ENCODE measurements at regions not wholly inside any gene's neighbourhood (a gene's known extent, or its start where the extent isn't known, plus 50 kb on each side); places are given as distances from the start of the nearest gene placed in this dataset.

- TF ChIP-seq NANOG (IDR thresholded peaks at IDR 0.05; ENCODE audit: borderline replicate concordance) = no peak
- TF ChIP-seq ETS1 (IDR thresholded peaks at IDR 0.05) = no peak
- no peak for TF ChIP-seq STAT1 (IDR thresholded peaks at IDR 0.05; ENCODE audit: unreplicated experiment)
- no peak for TF ChIP-seq POLR2AphosphoS5 (IDR thresholded peaks at IDR 0.05; ENCODE audit: low read depth)
- TF ChIP-seq EZH2 (IDR thresholded peaks at IDR 0.05; ENCODE audit: low read depth, unreplicated experiment) = no peak
- TF ChIP-seq EZH2phosphoT487 (IDR thresholded peaks at IDR 0.05; ENCODE audit: unreplicated experiment) = no peak
- no peak for TF ChIP-seq CTCF (conservative IDR thresholded peaks at IDR 0.05; ENCODE audit: low read depth in 2 of 2)
- no peak for TF ChIP-seq JUNB (IDR thresholded peaks at IDR 0.05; ENCODE audit: unreplicated experiment)
- no peak for TF ChIP-seq CREB1 (CRISPR knock-in tag; IDR thresholded peaks at IDR 0.05; ENCODE audit: low read depth)
- TF ChIP-seq, protein P1, sequence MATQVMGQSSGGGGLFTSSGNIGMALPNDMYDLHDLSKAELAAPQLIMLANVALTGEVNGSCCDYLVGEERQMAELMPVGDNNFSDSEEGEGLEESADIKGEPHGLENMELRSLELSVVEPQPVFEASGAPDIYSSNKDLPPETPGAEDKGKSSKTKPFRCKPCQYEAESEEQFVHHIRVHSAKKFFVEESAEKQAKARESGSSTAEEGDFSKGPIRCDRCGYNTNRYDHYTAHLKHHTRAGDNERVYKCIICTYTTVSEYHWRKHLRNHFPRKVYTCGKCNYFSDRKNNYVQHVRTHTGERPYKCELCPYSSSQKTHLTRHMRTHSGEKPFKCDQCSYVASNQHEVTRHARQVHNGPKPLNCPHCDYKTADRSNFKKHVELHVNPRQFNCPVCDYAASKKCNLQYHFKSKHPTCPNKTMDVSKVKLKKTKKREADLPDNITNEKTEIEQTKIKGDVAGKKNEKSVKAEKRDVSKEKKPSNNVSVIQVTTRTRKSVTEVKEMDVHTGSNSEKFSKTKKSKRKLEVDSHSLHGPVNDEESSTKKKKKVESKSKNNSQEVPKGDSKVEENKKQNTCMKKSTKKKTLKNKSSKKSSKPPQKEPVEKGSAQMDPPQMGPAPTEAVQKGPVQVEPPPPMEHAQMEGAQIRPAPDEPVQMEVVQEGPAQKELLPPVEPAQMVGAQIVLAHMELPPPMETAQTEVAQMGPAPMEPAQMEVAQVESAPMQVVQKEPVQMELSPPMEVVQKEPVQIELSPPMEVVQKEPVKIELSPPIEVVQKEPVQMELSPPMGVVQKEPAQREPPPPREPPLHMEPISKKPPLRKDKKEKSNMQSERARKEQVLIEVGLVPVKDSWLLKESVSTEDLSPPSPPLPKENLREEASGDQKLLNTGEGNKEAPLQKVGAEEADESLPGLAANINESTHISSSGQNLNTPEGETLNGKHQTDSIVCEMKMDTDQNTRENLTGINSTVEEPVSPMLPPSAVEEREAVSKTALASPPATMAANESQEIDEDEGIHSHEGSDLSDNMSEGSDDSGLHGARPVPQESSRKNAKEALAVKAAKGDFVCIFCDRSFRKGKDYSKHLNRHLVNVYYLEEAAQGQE (IDR thresholded peaks at IDR 0.05; ENCODE audit: unreplicated experiment) = no peak
- TF ChIP-seq ZNF462 (CRISPR knock-in tag; IDR thresholded peaks at IDR 0.05) = no peak
- Histone ChIP-seq H3K9me2 (ENCODE audit: insufficient read depth) (0 out of 2 replicates have a peak, but pooled peaks cover 8% of the 10 kb centered on the region), H3F3A (replicated peaks; ENCODE audit: low read depth) (no peaks in the 10 kb centered on the region), H3K4me2 (no peak overlapping the region), H4K20me1 (replicated peaks; ENCODE audit: insufficient read depth) (no peaks in the 10 kb centered on the region), H3K4me3 (no peak overlapping the region), H3K27me3 (ENCODE audit: insufficient read depth) (no peaks in the 10 kb centered on the region), H3K79me2 (replicated peaks; ENCODE audit: insufficient read depth) (no peaks in the 10 kb centered on the region), H2AFZ (no peak overlapping the region), H3K36me3 (ENCODE audit: insufficient read depth) (no peaks in the 10 kb centered on the region), H3K4me1 (ENCODE audit: insufficient read depth) (no peaks in the 10 kb centered on the region), H3K27ac (ENCODE audit: low read depth) (no peak overlapping the region)
- Mint-ChIP-seq H3K27me3 (ENCODE audit: insufficient read depth, low read depth, poor library complexity) (no peaks in the 10 kb centered on the region), H3K36me3 (ENCODE audit: low read depth) (no peaks in the 10 kb centered on the region), H3K27ac (no peak overlapping the region), H3K4me1 (no peaks in the 10 kb centered on the region), H3K4me3 (no peak overlapping the region), H3K9me3 (no peaks in the 10 kb centered on the region)
- ATAC-seq (no peak), DNase-seq (ENCODE audit: low spot score) (no peak)
Measured at GRCh38 chr9:107807183-107807582, 317.6 kb upstream of the KLF4 start.

Measured in GM23338 (cell line).